B cell (primary cell): ENCODE measurements at regions not wholly inside any gene's neighbourhood (a gene's known extent, or its start where the extent isn't known, plus 50 kb on each side); places are given as distances from the start of the nearest gene placed in this dataset.

Experiments used
- ATAC-seq: fragments of 200-7000 bp; cut with Tn5 transposase; one replicate; pipeline ENCODE4 v1.10.0; 2021; ENCODE audit warnings: low read depth, mild to moderate bottlenecking, moderate number of reproducible peaks, moderate library complexity
- CTCF ChIA-PET: fragments of 350-600 bp; sonication (Branson Sonifier 250); formaldehyde crosslinking; loops from one replicate; lab custom pipeline; 2021; ENCODE audit warnings: antibody characterized with exemption, inconsistent platforms; lab: Charles Lee
- POLR2A ChIA-PET: fragments of 350-600 bp; sonication (Branson Sonifier 250); formaldehyde crosslinking; loops from one replicate; lab custom pipeline; 2021; ENCODE audit warnings: antibody characterized with exemption; lab: Charles Lee
- DNase-seq: peaks from one replicate; pipeline ENCODE4 v3.0.0; 2013
- H2AFZ ChIP-seq: 2 replicates; pipeline ENCODE4 v1.6.1; 2012; ENCODE audit warnings: mild to moderate bottlenecking, low read depth, low read length; ENCODE audit not compliant: insufficient read depth, poor library complexity, severe bottlenecking
- H3K27ac ChIP-seq, 2 donors: 1 replicate in 1 of 2; 2 replicates in 1 of 2; pipeline ENCODE4 v1.5.1; 2012 to 2013; ENCODE audit warnings: low read length in 2 of 2, mild to moderate bottlenecking in 2 of 2, moderate library complexity in 1 of 2
- H3K27me3 ChIP-seq, 4 experiments: fragments of 200-600 bp in 1 of 4; sonication (generic) in 1 of 4; replicated peaks in 1 of 4; 1 replicate in 2 of 4; 2 replicates in 2 of 4; pipeline versions ENCODE4 v1.6.1 to v1.7.0; 2013 to 2016; ENCODE audit warnings: low read length in 3 of 4, mild to moderate bottlenecking in 2 of 4, mixed read lengths in 1 of 4, moderate library complexity in 1 of 4; ENCODE audit not compliant: insufficient read depth in 4 of 4, control insufficient read depth in 3 of 4; ENCODE audit errors: control extremely low read depth in 1 of 4
- H3K36me3 ChIP-seq, 2 experiments: replicated peaks in 1 of 2; 1 replicate in 1 of 2; 2 replicates in 1 of 2; pipeline versions ENCODE4 v1.6.1 to v1.7.1; 2013; ENCODE audit warnings: low read length in 1 of 2; ENCODE audit not compliant: insufficient read depth in 2 of 2, control insufficient read depth in 1 of 2; ENCODE audit errors: control extremely low read depth in 1 of 2, extremely low read depth in 1 of 2
- H3K4me1 ChIP-seq, 2 donors: fragments of 200-600 bp in 1 of 2; sonication (generic) in 1 of 2; 1 replicate in 1 of 2; 2 replicates in 1 of 2; pipeline versions ENCODE4 v1.5.1 to v1.6.1; 2013 to 2017; ENCODE audit warnings: low read length in 2 of 2; ENCODE audit not compliant: control insufficient read depth in 2 of 2, insufficient read depth in 2 of 2
- H3K4me2 ChIP-seq: replicated peaks from 2 replicates; pipeline ENCODE3; 2012; ENCODE audit warnings: mild to moderate bottlenecking, low read depth, low read length; ENCODE audit not compliant: poor library complexity, severe bottlenecking
- H3K4me3 ChIP-seq, 5 experiments: fragments of 200-600 bp in 1 of 5; sonication (generic) in 1 of 5; 1 replicate in 3 of 5; 2 replicates in 2 of 5; pipeline versions ENCODE4 v1.5.1 to v1.7.0; 2011 to 2016; ENCODE audit warnings: low read length in 4 of 5, mild to moderate bottlenecking in 4 of 5, low read depth in 2 of 5, control low read depth in 1 of 5, moderate library complexity in 1 of 5; ENCODE audit not compliant: insufficient read depth in 1 of 5; ENCODE audit errors: control extremely low read depth in 1 of 5, extremely low read depth in 1 of 5
- H3K79me2 ChIP-seq: fragments of 200-600 bp; sonication (generic); one replicate; pipeline ENCODE4 v1.6.0; 2016; ENCODE audit warnings: low read length; ENCODE audit not compliant: control insufficient read depth, insufficient read depth
- H3K9ac ChIP-seq: fragments of 200-600 bp; sonication (generic); 2 replicates; pipeline ENCODE4 v1.6.1; 2017; ENCODE audit warnings: mild to moderate bottlenecking, low read length, moderate library complexity
- H3K9me3 ChIP-seq, 3 donors: one replicate each; pipeline versions ENCODE4 v1.6.1 to v1.7.1; 2013; ENCODE audit warnings: low read length in 2 of 3; ENCODE audit not compliant: control insufficient read depth in 2 of 3, insufficient read depth in 1 of 3; ENCODE audit errors: control extremely low read depth in 1 of 3
- H4K20me1 ChIP-seq: 2 replicates; pipeline ENCODE4 v1.6.0; 2012; ENCODE audit warnings: mild to moderate bottlenecking, low read length; ENCODE audit not compliant: insufficient read depth, control insufficient read depth, poor library complexity, severe bottlenecking
- H3K27ac Mint-ChIP-seq: one replicate; pipeline ENCODE4 v1.8.0; 2021; ENCODE audit warnings: mixed read lengths
- H3K27me3 Mint-ChIP-seq: one replicate; pipeline ENCODE4 v1.8.0; 2021; ENCODE audit warnings: mixed read lengths
- H3K4me1 Mint-ChIP-seq: one replicate; pipeline ENCODE4 v1.8.0; 2021; ENCODE audit warnings: mixed read lengths
- H3K4me3 Mint-ChIP-seq: one replicate; pipeline ENCODE4 v1.8.0; 2021; ENCODE audit warnings: mixed read lengths
- H3K9me3 Mint-ChIP-seq: one replicate; pipeline ENCODE4 v1.8.0; 2022; ENCODE audit warnings: mixed read lengths; ENCODE audit not compliant: insufficient read depth
- CTCF ChIP-seq: fragments of 200-600 bp; IDR thresholded peaks from one replicate; pipeline ENCODE4 v1.8.0; 2022; ENCODE audit warnings: antibody characterized with exemption, mild to moderate bottlenecking
- EZH2 ChIP-seq: IDR thresholded peaks from 2 replicates; pipeline ENCODE4 v1.6.1; 2012; ENCODE audit warnings: borderline replicate concordance, low read depth, mild to moderate bottlenecking, moderate library complexity, low read length; ENCODE audit not compliant: insufficient read depth, poor library complexity, severe bottlenecking
- WGBS: methylation state at CpG from one replicate; pipeline ENCODE4 v1.1.5; 2013; ENCODE audit warnings: missing lambda C conversion rate; ENCODE audit not compliant: insufficient coverage; 5-methylcytosine and 5-hydroxymethylcytosine counted together
- intact Hi-C: fragments of 100-400 bp; cut with micrococcal nuclease; formaldehyde crosslinking; loops from one replicate; pipeline ENCODE4 v1.10.0; 2022

- Histone ChIP-seq H3K4me3 (no peak overlapping the region), H3K36me3 (no peaks in the 10 kb centered on the region), H2AFZ (no peak overlapping the region), H3K79me2 (no peaks in the 10 kb centered on the region), H3K27me3 (peaks cover 0 to 3% (median 1%) of the 10 kb centered on the region in 4 experiments), H3K4me1 (no peaks in the 10 kb centered on the region), H4K20me1 (no peaks in the 10 kb centered on the region), H3K27ac (no peak overlapping the region), H3K4me2 (no peak overlapping the region), H3K9me3 (no peaks in the 10 kb centered on the region), H3K9ac (no peak overlapping the region)
- H3K9me3 Mint-ChIP-seq = no peaks in the 10 kb centered on the region
- intact Hi-C loops = no loop called here
- peaks cover 14% of the 10 kb centered on the region for H3K27me3 Mint-ChIP-seq
- ChIA-PET POLR2A (no interaction called here), CTCF (interaction anchor here (1.1 kb wide), 1 partner anchor 489 kb away, joined by 3 read pairs; no protein-coding TSS in a partner anchor)
- DNase-seq = no peak
- WGBS = 60% methylated on average over 1 of the region's 4 CpGs
- TF ChIP-seq CTCF (no peak), EZH2 (no peak)
- H3K4me3 Mint-ChIP-seq = no peak overlapping the region
- no peaks in the 10 kb centered on the region for H3K4me1 Mint-ChIP-seq
- H3K27ac Mint-ChIP-seq = no peak overlapping the region
- ATAC-seq = no peak
Measured at GRCh38 chr12:93991829-93992461, 156.4 kb upstream of the PLXNC1 start.

DNA sequence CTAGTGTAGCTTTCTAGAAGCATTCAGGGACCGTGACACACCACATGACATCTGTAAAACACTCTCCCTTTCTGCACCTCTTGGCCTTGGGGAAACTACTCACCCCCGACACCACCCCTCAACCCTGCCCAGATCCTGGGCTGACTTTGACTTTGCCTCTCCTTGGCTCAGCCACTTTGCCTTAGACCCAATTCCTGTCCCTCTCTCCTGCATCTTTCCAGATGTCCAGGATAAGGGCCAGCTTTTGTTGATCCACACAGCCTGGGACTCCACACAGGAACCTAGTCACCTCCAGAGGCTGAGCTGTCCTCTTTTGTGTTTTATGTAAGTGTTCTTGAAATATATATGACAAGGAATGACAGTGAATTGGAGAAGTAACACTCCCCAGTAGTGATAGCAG is 153.7 kb upstream of the PLXNC1 start:
- Histone ChIP-seq H4K20me1 (no peaks in the 10 kb centered on the region), H3K4me3 (no peak overlapping the region), H3K27ac (no peak overlapping the region), H3K27me3 (peaks cover 0 to 6% (median 1%) of the 10 kb centered on the region in 4 experiments), H2AFZ (no peak overlapping the region), H3K36me3 (no peaks in the 10 kb centered on the region), H3K9ac (no peak overlapping the region), H3K79me2 (no peaks in the 10 kb centered on the region), H3K4me1 (no peaks in the 10 kb centered on the region), H3K4me2 (no peak overlapping the region), H3K9me3 (peaks cover 0 to 7% (median 2%) of the 10 kb centered on the region in 3 donors)
- intact Hi-C loops = no loop called here
- ChIA-PET CTCF (no interaction called here), POLR2A (no interaction called here)
- no peaks in the 10 kb centered on the region for H3K4me1 Mint-ChIP-seq
- peaks cover 14% of the 10 kb centered on the region for H3K27me3 Mint-ChIP-seq
- no peak for ATAC-seq
- no peak overlapping the region for H3K4me3 Mint-ChIP-seq
- no peak overlapping the region for H3K27ac Mint-ChIP-seq
- TF ChIP-seq CTCF (no peak), EZH2 (no peak)
- no peak for DNase-seq
- 100% methylated on average over 1 of the region's 2 CpGs for WGBS
- peaks cover 7% of the 10 kb centered on the region for H3K9me3 Mint-ChIP-seq
